Caki2 (cell line): ENCODE measurements at regions not wholly inside any gene's neighbourhood (a gene's known extent, or its start where the extent isn't known, plus 50 kb on each side); places are given as distances from the start of the nearest gene placed in this dataset.

ENCODE experiments used
- DNase-seq: peaks from one replicate; pipeline ENCODE4 v3.0.0-alpha.2; 2015; ENCODE audit warnings: low read depth
- in situ Hi-C: cut with HindIII; loops from 2 replicates; pipeline ENCODE4 v1.10.0; 2016; ENCODE audit warnings: low sequenced_read_pairs, low pct_unique_long_range_greater_than_20kb, mixed read lengths

DNA sequence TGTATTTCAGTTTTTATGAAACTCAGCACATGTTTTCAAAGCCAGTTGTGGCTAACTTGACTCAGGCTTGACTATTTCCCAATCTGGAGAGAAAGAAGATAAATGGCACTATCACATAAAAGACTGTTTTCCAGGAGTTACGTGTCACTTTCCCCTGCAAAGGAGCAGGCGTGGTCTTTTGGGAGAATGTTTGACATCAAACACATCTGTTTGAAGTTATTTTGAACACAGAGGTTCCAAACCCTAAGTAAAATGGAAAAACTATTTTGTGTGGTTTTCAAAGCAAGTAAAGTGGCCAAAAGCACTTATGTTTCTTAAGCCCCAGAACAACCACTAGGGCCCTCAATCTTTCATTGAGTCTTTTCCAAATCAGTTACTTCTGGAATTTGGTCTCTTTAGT lies 89.7 kb downstream of the FOXF2 start:
- no peak for DNase-seq
- in situ Hi-C loops = no loop called here

DNA sequence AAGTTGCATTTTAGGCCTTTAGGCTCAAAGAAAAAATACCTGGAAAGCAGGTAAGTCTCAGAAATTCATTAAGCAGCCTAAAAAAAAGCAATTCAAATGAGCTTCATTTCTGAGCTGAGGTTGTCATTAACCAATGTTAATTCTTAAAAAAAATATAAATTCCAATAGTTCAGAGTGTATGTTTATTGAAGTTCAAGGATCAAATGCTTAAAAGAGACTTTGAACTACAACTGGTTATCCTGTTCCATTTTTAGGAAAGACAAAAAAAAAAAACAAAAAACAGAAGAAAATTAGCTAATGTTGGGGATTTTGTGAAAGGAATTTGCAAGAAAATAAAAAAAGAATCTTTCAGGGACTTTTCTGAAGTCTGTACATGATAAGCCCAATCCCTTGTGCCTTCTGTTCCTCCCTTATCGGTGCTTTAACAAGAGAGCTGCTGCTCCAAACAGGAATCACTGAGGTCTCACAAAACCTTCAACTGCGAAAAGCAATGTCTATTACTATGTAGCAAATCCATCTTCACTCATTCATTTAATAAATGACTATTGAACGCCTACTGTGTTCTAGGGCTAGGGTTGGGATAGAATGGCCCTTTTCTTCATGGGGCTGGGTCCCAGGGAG lies 90.3 kb downstream of the FOXF2 start:
- in situ Hi-C loops = no loop called here
- no peak for DNase-seq

DNA sequence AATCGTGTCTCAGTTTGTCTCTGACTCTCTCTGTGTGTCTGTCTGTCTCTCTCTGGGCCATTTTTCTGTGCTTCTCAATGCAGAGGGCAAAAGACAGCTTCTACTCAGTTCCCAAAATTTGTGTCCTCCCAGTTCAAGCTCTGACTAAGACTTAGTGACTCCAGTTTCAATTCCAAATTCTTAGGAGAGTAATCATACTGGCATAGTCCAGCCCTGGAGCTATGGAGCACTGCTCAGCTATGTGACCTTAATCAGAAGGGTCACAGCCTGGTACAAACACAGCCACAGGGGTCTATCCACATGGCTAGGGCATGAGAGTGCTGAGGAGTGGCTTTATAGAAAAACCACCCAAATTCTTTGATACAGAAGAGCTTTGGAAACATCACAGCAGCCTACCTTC lies 91.9 kb downstream of the FOXF2 start:
- DNase-seq = peak; percentile 60
- in situ Hi-C loops = no loop called here

DNA sequence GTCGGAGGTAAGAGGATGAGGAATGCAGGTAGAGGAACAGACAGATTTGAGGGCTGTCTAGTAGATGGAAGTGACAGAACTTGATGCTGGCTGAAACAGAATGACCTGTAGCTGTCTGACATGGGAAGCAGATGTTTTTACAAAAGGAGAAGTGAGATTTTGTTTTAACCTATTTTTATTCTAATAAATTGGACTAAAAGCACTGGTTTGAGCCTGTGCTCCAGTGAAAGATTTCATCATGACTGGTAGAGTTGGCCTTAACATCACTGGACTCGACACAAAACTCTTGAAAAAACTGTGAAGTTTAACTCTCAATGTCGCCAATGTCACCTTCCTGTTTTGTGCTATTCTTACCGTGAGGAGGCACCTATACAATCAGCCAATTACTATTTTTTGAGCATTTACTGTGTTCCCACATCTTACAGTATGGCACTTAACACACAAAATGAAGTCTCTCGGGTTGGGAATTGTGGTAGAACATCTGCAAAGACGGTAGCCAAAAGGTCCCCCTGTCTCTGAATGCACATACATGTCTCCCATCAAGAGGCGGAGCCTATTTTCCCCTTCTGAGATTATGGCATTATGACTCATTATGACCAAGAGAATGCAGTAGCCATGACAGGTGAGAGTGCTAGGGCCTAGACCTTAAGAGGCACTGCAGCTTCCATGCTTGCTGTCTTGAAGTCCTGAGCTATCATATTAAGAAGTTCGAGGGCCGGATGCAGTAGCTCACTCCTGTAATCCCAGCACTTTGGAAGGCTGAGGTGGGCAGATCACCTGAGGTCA lies 93.2 kb downstream of the FOXF2 start:
- in situ Hi-C loops = no loop called here
- DNase-seq = peak; percentile 15

DNA sequence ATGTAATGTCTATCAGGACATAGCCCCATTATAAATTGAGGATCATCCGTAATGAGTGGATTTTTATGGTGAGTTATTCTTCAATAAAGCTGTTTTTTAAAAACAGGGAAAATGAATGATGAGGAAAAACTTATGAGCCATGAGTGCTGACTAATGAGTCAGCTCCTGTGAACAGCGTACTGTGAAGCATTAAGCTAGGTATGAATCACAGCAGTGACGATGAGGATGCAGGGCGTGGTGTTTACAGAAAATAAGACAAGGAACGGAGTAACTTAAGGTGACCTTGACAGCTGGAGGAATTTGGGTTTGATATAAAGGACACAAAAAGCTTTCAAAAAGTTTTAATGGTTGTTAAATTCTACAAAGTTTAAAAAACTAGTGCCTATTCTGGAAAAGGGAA lies 96.3 kb downstream of the FOXF2 start:
- in situ Hi-C loops = no loop called here
- peak; percentile 69 for DNase-seq

DNA sequence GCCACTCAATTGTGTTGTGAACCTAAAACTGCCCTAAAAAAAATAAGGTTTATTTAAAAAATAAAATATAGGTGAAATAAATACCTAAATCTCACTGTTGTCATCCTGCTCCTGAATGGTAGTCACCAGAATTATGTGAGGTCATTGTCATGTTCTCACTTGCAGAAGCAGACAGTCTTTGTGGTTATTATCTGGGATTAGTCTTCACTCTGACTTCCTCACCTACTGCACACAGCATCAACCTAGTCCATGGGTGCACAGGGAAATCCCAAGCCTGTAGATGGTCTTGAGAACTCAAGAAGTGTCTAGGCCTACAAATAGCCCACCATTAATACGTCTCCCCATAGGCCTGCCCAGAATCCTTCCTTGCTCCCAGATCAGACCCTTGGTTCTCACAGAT lies 97.0 kb downstream of the FOXF2 start:
- DNase-seq = no peak
- in situ Hi-C loops = no loop called here

DNA sequence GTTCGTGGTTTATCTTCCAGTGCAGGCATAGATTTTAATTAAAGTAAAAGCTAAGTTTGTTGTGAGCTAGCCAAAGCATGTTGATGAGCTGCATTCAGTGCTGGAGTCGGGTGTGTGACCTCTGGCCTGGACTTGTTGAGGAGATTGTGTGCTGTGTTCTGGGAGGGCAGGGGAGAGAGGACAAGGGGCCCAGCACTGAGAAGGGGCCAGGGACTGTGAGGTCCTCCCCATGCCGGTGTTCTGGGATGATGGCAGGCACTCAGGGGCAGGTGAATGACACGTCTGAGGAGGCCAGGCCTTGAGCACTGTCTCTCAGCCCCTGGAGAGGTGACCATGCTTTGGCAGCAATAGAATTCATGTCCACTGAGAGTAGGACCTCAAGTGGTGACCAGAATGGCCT lies 97.9 kb downstream of the FOXF2 start:
- no peak for DNase-seq
- in situ Hi-C loops = no loop called here

DNA sequence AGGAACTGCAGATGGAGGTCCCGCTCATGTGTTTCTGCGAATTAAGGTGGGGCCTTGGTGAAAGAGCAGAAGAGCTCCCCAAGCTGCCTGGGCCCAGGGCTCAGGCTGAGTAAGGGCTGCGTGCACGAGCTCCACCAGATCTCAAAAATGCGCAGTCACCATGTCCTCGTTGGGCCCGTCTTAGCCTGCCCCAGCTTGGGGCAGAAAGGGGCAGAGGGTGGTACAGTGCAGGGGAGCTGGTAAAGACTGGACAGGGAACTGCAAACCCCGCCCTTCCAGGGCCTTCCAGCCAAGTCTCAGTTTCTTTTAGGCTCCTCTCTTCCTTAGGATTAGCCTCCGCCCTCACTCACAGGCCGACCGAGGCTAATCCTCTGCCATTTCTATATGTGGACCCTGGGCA lies 101.6 kb downstream of the FOXF2 start:
- in situ Hi-C loops = no loop called here
- DNase-seq = no peak

DNA sequence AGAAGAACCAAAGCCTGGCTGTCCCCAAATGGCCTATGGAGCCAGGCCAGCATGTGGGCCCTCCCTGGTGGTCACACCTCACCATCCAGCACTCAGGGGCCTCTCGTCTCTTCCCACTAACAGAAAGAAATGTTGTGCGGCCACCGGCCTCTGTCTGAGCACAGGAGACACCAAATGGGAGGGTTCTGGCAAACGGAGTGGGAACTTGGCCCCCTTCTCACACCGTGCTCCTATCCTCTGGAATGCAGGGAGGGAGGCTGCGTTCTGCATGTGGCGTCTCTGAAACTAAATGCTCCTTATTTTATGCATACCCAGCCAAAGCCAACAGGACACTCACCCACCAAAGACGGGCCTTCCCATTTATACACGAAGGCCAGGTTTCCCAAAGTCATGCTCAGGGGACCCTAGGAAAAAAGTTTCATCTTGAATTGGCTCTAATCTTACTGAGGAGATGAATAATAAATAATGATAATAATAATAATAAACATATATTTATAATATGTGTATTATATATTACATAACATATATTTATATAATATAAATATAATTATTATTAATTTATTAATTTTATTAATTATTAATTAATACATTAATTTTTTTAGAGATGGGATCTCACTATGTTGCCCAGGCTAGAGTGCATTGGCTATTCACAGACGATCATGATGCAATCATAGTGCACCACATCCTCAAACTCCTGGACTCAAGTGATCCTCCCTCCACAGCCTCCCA lies 102.4 kb downstream of the FOXF2 start:
- in situ Hi-C loops = no loop called here
- DNase-seq = no peak

DNA sequence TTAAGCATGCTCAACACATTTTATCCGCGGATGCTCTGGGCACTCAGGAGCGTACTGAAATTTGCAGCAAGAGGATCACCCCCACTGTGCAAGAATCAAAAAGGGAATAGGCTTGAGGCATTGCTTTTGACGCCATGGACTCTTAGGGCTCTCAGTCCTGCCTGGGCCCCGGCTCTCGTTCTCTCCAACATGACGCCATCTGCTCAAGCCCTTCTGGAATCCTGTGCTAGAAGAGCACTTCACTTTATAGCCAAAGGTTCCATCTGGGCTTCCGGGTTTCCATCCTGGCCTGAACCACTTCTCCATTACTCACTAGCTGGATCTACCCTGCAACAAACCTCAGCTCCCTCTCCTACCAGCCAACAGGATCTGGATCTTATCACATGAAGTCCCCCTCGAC lies 105.3 kb downstream of the FOXF2 start:
- in situ Hi-C loops = no loop called here
- DNase-seq = no peak

DNA sequence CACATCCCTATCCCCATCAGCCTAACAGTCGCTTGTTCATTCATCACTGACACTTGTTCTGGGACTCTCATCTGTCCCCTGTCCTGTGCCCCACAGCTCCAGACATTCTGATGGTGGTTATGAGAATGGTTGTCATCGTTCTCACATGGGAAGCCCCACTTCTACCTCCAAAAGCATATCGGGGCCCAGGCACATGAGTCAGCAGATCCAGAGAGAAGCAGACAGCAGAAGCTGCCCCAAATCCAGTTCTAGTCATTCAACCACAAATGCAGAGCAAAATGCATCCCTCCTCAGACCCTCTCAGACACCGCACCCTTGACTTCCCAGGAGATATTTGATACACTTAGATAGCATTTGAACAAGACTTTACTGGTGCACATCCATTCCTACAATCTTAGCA lies 106.0 kb downstream of the FOXF2 start:
- no peak for DNase-seq
- in situ Hi-C loops = no loop called here

DNA sequence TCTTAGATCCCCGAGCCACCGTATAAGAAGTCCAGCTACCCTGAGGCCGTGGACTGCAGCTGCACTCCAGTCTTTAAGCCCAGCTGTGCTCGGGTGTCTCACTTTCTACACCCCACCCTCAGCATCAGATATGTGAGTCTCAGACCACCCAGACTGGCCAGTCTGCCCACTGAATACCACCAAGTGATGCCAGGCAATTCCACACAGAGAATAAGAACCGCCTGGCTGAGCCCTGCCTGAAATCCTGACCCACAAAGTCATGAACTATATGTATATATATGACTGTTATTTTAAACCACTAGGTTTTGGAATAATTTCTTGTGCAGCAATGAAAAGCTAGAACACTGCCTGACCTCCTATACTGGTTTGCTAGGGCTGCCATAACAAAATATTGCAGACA lies 106.7 kb downstream of the FOXF2 start:
- DNase-seq = no peak
- in situ Hi-C loops = no loop called here

DNA sequence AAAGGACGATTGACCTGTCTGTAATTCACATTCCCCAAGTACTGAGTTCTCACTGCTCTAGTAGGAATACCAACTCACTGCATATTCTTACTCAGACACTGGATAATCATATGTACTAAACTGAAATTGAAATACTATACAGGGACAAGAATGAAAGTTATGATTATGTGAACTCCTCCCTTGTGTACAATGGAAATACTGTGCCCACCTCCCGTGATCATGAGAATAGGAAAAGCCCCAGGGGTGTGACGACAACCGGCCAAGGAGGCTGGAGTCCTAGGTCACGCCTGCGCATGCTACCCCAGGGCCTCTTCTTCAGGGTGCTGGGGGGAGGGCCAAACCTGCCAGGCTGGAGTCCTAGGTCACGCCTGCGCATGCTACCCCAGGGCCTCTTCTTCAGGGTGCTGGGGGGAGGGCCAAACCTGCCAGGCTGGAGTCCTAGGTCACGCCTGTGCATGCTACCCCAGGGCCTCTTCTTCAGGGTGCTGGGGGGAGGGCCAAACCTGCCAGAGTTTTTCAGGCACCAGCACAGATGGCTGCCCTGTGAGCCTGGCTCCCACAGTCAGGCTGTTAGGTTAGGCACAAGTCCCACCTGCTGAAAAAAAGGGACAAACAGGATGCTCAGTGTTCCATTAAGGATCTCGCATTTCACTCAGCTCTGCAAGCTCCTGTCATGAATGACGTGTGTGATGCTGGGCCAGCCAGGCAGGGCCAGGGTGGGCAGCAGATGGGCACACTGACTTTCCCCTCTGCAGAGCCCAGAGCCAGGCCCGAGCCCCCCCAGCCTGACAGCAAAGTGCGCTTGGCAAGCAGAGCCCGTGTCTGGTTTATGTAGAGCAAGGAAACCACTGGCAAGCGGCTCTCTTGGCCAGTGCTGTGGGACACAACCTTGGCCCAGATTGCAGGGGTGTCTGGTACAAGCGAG lies 107.7 kb downstream of the FOXF2 start:
- in situ Hi-C loops = no loop called here

DNA sequence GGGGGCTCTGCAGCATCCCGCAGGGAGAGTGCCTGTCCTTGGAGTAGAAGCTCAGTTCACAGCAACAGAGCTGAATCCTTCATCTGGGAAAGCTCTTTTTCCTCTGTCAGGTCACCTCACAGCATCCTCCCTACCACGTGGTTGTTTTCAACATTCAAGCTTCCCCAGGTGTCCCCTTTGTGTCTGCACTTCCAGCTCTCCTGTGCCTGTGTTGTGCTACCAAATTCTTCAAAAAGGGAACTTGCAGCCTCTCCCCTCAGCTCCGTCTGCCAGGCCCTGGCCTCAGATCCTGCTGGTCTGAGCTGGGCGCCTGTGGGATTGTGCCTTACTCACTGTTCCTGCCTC lies 108.4 kb downstream of the FOXF2 start:
- in situ Hi-C loops = no loop called here
- DNase-seq = no peak

More for the DNA sequence above, 107.7 kb downstream of the FOXF2 start:
- no peak for DNase-seq

DNA sequence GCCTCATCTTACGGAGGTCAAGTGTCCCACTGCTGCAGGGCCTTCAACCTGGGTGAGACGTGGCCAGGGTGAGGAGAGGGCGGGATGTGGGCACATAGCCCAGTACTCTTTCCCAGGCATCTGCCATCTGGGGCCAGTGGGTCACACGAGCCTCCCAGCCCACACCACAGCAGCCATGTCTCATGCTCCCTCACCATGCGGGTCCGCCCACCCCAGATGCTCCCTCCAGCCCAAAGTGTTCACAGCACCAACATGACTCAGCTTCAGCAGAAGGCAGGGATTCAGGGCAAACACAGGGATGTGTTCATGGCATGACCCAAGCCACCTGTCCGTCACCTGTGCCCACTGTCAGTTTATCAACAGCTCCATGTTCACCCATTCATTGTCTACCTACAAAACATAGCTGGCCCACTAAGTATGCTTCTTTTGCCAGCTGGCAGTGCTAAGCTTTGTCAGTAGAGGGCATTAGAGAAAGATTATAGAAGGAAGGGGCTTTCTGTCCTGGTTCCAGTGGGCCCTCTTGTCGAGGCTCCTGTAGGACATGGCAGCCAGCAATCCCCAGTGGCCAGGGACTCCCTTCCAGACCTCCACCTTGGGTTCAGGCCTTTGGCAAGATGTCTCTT lies 109.2 kb downstream of the FOXF2 start:
- in situ Hi-C loops = no loop called here
- no peak for DNase-seq

DNA sequence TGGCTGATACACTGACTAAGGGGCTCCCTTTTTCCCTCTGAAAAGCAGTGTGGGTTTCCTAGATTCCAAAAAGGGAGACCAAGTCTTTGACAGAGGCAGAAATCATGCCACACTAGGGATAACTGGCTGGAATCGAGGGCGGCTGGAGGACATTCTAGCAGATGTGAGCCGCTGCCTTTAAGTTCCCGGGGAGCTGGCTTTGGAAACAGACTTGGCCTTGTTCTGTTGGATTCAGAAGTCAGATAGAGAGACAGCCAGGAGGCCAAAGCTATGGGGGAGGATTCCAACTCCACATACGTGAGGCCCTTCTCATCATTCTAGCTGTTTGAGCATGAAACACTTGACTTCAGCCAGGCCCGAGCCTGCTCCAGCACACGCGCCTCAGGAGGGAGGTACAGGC lies 109.9 kb upstream of the FOXC1 start:
- no peak for DNase-seq
- in situ Hi-C loops = no loop called here

DNA sequence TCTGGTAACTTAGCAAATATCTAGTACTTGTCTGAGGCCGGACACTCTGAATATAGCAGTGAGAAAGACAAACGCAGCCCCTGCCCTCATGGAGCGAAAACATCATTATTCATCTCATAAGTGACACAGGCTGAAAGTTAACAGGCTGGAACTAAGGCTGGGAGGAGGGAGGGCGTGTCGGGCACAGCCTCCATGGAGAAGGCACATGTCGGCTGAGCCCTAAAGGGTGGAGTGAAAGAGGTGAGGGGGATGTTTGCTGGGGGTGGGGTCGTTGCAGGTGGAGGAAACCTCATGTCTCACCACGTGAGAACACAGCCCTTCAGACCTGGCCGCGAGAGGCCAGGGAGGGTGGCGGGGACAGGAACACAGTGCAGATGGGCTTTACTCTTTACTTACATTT lies 108.8 kb upstream of the FOXC1 start:
- no peak for DNase-seq
- in situ Hi-C loops = no loop called here

DNA sequence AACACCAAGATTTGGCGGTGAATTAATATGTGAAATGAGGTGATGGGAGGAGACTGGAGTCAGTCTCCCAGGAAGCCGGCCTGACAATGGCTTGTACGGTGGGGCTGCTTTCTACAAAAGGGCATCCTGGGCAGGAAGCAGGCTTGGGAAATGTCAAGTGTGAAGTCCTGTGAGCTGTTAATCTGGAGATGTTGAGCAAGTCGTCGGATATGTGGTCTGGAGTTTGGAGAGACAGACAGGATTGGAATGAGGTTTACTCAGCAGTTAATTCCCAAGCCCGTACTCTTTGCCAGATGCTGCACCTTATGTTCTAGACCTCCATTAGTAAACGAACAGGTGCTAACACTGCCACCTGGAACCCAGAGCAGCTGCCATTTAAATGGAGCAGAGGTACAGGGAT lies 107.7 kb upstream of the FOXC1 start:
- in situ Hi-C loops = no loop called here
- DNase-seq = no peak
